ENCODE measurements at regions not wholly inside any gene's neighbourhood (a gene's known extent, or its start where the extent isn't known, plus 50 kb on each side); places are given as distances from the start of the nearest gene placed in this dataset.

GRCh38 chr10:94281654-94282053 lies 81.1 kb downstream of the NOC3L start:
- TF ChIP-seq POLR2A (IDR thresholded peaks at IDR 0.05) (no peak), CTCF (IDR thresholded peaks at IDR 0.05) (no peak)

Measured in right lobe of liver (tissue), 4 donors.